RPMI8226 (cell line): ENCODE measurements at regions not wholly inside any gene's neighbourhood (a gene's known extent, or its start where the extent isn't known, plus 50 kb on each side); places are given as distances from the start of the nearest gene placed in this dataset.

Experiments
- DNase-seq: peaks from one replicate; pipeline ENCODE4 v3.0.0-alpha.2; 2015

- DNase-seq = no peak
Measured at GRCh38 chr12:85509857-85510256, 229.8 kb downstream of the ALX1 start.

- DNase-seq = no peak
Measured at GRCh38 chr12:85516039-85516438, 236.0 kb downstream of the ALX1 start.

GRCh38 chr12:85516667-85517325 is 236.8 kb downstream of the ALX1 start:
- no peak for DNase-seq

- no peak for DNase-seq
Measured at GRCh38 chr12:85519163-85519562, 239.1 kb downstream of the ALX1 start.

- no peak for DNase-seq
Measured at GRCh38 chr12:85523197-85523596, 243.2 kb downstream of the ALX1 start.

GRCh38 chr12:85527192-85527591 is 247.2 kb downstream of the ALX1 start:
- no peak for DNase-seq

GRCh38 chr12:85529896-85530295 is 249.9 kb downstream of the ALX1 start:
- DNase-seq = no peak

GRCh38 chr12:85530456-85530855 is 250.4 kb downstream of the ALX1 start:
- no peak for DNase-seq

GRCh38 chr12:85531341-85531740 is 251.3 kb downstream of the ALX1 start:
- no peak for DNase-seq

GRCh38 chr12:85549640-85550039 is 269.6 kb downstream of the ALX1 start:
- no peak for DNase-seq

- no peak for DNase-seq
Measured at GRCh38 chr12:85550924-85551323, 270.9 kb downstream of the ALX1 start.

- DNase-seq = no peak
Measured at GRCh38 chr12:85552461-85552860, 272.4 kb downstream of the ALX1 start.

- no peak for DNase-seq
Measured at GRCh38 chr12:85557850-85558249, 277.8 kb downstream of the ALX1 start.

GRCh38 chr12:85558684-85559083 is 277.5 kb downstream of the RASSF9 start:
- DNase-seq = no peak

GRCh38 chr12:85559127-85559526 is 277.1 kb downstream of the RASSF9 start:
- no peak for DNase-seq

GRCh38 chr12:85559536-85559935 is 276.7 kb downstream of the RASSF9 start:
- DNase-seq = no peak

- no peak for DNase-seq
Measured at GRCh38 chr12:85562765-85563164, 273.4 kb downstream of the RASSF9 start.

GRCh38 chr12:85564786-85565185 is 271.4 kb downstream of the RASSF9 start:
- no peak for DNase-seq

- no peak for DNase-seq
Measured at GRCh38 chr12:85568395-85569103, 267.7 kb downstream of the RASSF9 start.

GRCh38 chr12:85569261-85569660 is 266.9 kb downstream of the RASSF9 start:
- no peak for DNase-seq

- no peak for DNase-seq
Measured at GRCh38 chr12:85572956-85573355, 263.3 kb downstream of the RASSF9 start.

- no peak for DNase-seq
Measured at GRCh38 chr12:85573635-85574214, 262.5 kb downstream of the RASSF9 start.

- DNase-seq = no peak
Measured at GRCh38 chr12:85574291-85574690, 261.9 kb downstream of the RASSF9 start.
